RWPE2 (cell line): ENCODE measurements at regions not wholly inside any gene's neighbourhood (a gene's known extent, or its start where the extent isn't known, plus 50 kb on each side); places are given as distances from the start of the nearest gene placed in this dataset.

ENCODE experiments used
- ATAC-seq: fragments of 200-7000 bp; cut with Tn5 transposase; 3 replicates; pipeline ENCODE4 v1.9.1; 2021; ENCODE audit warnings: low read depth
- DNase-seq: peaks from one replicate; pipeline ENCODE4 v3.0.0-alpha.2; 2020; ENCODE audit warnings: low spot score
- H3K27ac ChIP-seq: fragments of 450-650 bp; 2 replicates; pipeline ENCODE4 v1.5.1; 2017; ENCODE audit warnings: mild to moderate bottlenecking; ENCODE audit not compliant: poor library complexity, severe bottlenecking
- H3K27me3 ChIP-seq: fragments of 250-450 bp; sonication (Bioruptor Pico); 2 replicates; pipeline ENCODE4 v1.5.1; 2021; ENCODE audit warnings: mild to moderate bottlenecking, moderate library complexity; ENCODE audit not compliant: insufficient read depth, poor library complexity, severe bottlenecking
- H3K36me3 ChIP-seq: fragments of 250-450 bp; sonication (Bioruptor Pico); 2 replicates; pipeline ENCODE4 v1.5.1; 2020; ENCODE audit warnings: low read depth, mild to moderate bottlenecking, moderate library complexity
- H3K4me1 ChIP-seq: fragments of 250-450 bp; sonication (Bioruptor Pico); 2 replicates; pipeline ENCODE4 v1.5.1; 2021; ENCODE audit warnings: mild to moderate bottlenecking, moderate library complexity; ENCODE audit not compliant: insufficient read depth, poor library complexity, severe bottlenecking
- H3K4me3 ChIP-seq: fragments of 250-450 bp; sonication (Bioruptor Pico); 2 replicates; pipeline ENCODE4 v1.5.1; 2021; ENCODE audit warnings: mild to moderate bottlenecking, moderate library complexity; ENCODE audit not compliant: severe bottlenecking
- H3K9me3 ChIP-seq: fragments of 250-450 bp; sonication (Bioruptor Pico); 2 replicates; pipeline ENCODE4 v1.5.1; 2021; ENCODE audit warnings: mild to moderate bottlenecking, moderate library complexity; ENCODE audit not compliant: severe bottlenecking
- CTCF ChIP-seq: fragments of 450-650 bp; IDR thresholded peaks from one replicate; pipeline ENCODE4 v1.5.1; 2017; ENCODE audit warnings: mild to moderate bottlenecking, moderate library complexity; ENCODE audit not compliant: poor library complexity, severe bottlenecking

GRCh38 chr7:1380821-1381580 is 78.3 kb downstream of the MICALL2 start:
- Histone ChIP-seq H3K36me3 (no peaks in the 10 kb centered on the region), H3K27me3 (peaks cover 20% of the 10 kb centered on the region), H3K4me1 (no peaks in the 10 kb centered on the region), H3K27ac (no peak overlapping the region), H3K9me3 (no peaks in the 10 kb centered on the region), H3K4me3 (no peak overlapping the region)
- ATAC-seq: no peak
- TF ChIP-seq CTCF: no peak
- DNase-seq: no peak

- H3K4me1 ChIP-seq: no peaks in the 10 kb centered on the region
- H3K9me3 ChIP-seq: no peaks in the 10 kb centered on the region
- no peaks in the 10 kb centered on the region for H3K36me3 ChIP-seq
- DNase-seq: no peak
- no peak for ATAC-seq
- peaks cover 36% of the 10 kb centered on the region for H3K27me3 ChIP-seq
- no peak overlapping the region for H3K4me3 ChIP-seq
- TF ChIP-seq CTCF: no peak
- H3K27ac ChIP-seq: no peak overlapping the region
These were observed 76.5 kb downstream of the MICALL2 start for GRCh38 chr7:1382553-1383397.

DNA sequence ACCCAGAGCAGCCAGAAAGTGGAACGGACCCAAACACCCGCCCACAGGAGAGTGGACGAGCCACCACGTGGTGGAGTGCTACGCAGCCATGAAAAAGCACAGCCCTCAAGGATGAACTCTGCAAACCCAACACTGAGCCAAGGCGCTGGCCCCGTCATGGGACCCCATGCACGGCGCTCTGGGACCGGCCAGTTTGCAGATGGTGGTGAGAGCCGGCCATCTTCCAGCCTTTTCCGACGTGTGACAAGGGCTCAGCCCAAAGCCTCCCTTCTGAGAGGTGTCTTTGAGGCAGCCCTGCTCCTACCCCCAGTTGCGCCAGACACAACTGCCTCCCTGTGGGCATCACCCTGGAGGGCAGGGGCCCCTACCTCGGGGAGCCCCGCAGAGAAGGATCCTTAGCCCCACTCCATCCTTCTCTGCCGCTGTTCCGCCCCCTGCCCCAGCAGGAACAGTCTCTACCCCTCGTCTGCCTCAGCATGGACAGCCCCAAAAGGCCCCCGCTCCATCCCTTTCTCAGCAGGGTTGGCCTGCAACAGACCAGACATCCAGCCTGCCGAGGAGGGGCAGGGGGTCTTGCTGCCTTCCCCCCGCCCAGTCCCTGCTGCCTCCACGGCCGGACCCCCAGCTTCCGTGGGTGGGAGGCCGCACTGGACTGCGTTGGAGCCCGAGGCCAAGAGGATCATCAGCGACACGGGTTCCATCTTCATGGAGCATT is 75.7 kb downstream of the MICALL2 start:
- H3K27ac ChIP-seq: no peak overlapping the region
- H3K4me1 ChIP-seq: no peaks in the 10 kb centered on the region
- peaks cover 44% of the 10 kb centered on the region for H3K27me3 ChIP-seq
- TF ChIP-seq CTCF: no peak
- DNase-seq (no peak), ATAC-seq (no peak)
- no peaks in the 10 kb centered on the region for H3K9me3 ChIP-seq
- no peak overlapping the region for H3K4me3 ChIP-seq
- no peaks in the 10 kb centered on the region for H3K36me3 ChIP-seq

GRCh38 chr7:1384113-1384415 is 75.2 kb downstream of the MICALL2 start:
- Histone ChIP-seq H3K36me3 (no peaks in the 10 kb centered on the region), H3K4me1 (no peaks in the 10 kb centered on the region), H3K27ac (no peak overlapping the region), H3K27me3 (peaks cover 49% of the 10 kb centered on the region), H3K9me3 (no peaks in the 10 kb centered on the region), H3K4me3 (no peak overlapping the region)
- TF ChIP-seq CTCF: no peak
- DNase-seq: no peak
- no peak for ATAC-seq
